HG03095 (cell line): ENCODE measurements at regions not wholly inside any gene's neighbourhood (a gene's known extent, or its start where the extent isn't known, plus 50 kb on each side); places are given as distances from the start of the nearest gene placed in this dataset.

Experiments
- ATAC-seq: cut with Tn5 transposase; IDR thresholded peaks from one replicate; pipeline ENCODE4 v1.9.1; 2021; ENCODE audit warnings: moderate library complexity; ENCODE audit not compliant: unreplicated experiment

GRCh38 chr2:78011251-78011650 is 489.1 kb upstream of the LRRTM4 start:
- no peak for ATAC-seq

- ATAC-seq = no peak
Measured at GRCh38 chr2:78020491-78020890, 498.3 kb upstream of the LRRTM4 start.

- ATAC-seq = no peak
Measured at GRCh38 chr2:78023356-78023755, 501.2 kb upstream of the LRRTM4 start.

GRCh38 chr2:78024996-78025395 is 502.8 kb upstream of the LRRTM4 start:
- no peak for ATAC-seq

- ATAC-seq = no peak
Measured at GRCh38 chr2:78029392-78029995, 507.3 kb upstream of the LRRTM4 start.

GRCh38 chr2:78034706-78035105 is 512.5 kb upstream of the LRRTM4 start:
- ATAC-seq = no peak

GRCh38 chr2:78035804-78036203 is 513.6 kb upstream of the LRRTM4 start:
- no peak for ATAC-seq

GRCh38 chr2:78051480-78051879 is 529.3 kb upstream of the LRRTM4 start:
- no peak for ATAC-seq

GRCh38 chr2:78056976-78057375 is 534.8 kb upstream of the LRRTM4 start:
- no peak for ATAC-seq

- ATAC-seq = no peak
Measured at GRCh38 chr2:78061301-78061700, 539.1 kb upstream of the LRRTM4 start.

- ATAC-seq = no peak
Measured at GRCh38 chr2:78061732-78062131, 539.6 kb upstream of the LRRTM4 start.

- no peak for ATAC-seq
Measured at GRCh38 chr2:78063246-78064020, 541.3 kb upstream of the LRRTM4 start.

- no peak for ATAC-seq
Measured at GRCh38 chr2:78065366-78065765, 543.2 kb upstream of the LRRTM4 start.

- no peak for ATAC-seq
Measured at GRCh38 chr2:78068808-78069207, 546.6 kb upstream of the LRRTM4 start.

GRCh38 chr2:78070693-78071092 is 548.5 kb upstream of the LRRTM4 start:
- no peak for ATAC-seq

GRCh38 chr2:78077633-78078032 is 555.5 kb upstream of the LRRTM4 start:
- ATAC-seq = no peak

GRCh38 chr2:78082555-78082954 is 560.4 kb upstream of the LRRTM4 start:
- no peak for ATAC-seq

- no peak for ATAC-seq
Measured at GRCh38 chr2:78093436-78093835, 571.3 kb upstream of the LRRTM4 start.

- no peak for ATAC-seq
Measured at GRCh38 chr2:78109272-78109671, 587.1 kb upstream of the LRRTM4 start.

GRCh38 chr2:78115291-78115690 is 593.1 kb upstream of the LRRTM4 start:
- no peak for ATAC-seq

- ATAC-seq = no peak
Measured at GRCh38 chr2:78118037-78118436, 595.9 kb upstream of the LRRTM4 start.

- ATAC-seq = no peak
Measured at GRCh38 chr2:78120275-78120674, 598.1 kb upstream of the LRRTM4 start.

GRCh38 chr2:78125042-78125441 is 602.9 kb upstream of the LRRTM4 start:
- ATAC-seq = no peak
